OCI-LY1 (cell line): ENCODE measurements at regions not wholly inside any gene's neighbourhood (a gene's known extent, or its start where the extent isn't known, plus 50 kb on each side); places are given as distances from the start of the nearest gene placed in this dataset.

ENCODE experiments used
- H2AFZ ChIP-seq: fragments of 200-600 bp; sonication (generic), shearing (Covaris generic); 2 replicates; pipeline ENCODE4 v1.6.0; 2014; ENCODE audit warnings: antibody characterized with exemption, mild to moderate bottlenecking, low read length
- H3F3A ChIP-seq: fragments of 200-600 bp; sonication (generic), shearing (Covaris generic); 2 replicates; pipeline ENCODE4 v1.6.0; 2014; ENCODE audit warnings: mild to moderate bottlenecking, antibody characterized with exemption, low read length, moderate library complexity; ENCODE audit not compliant: insufficient read depth
- H3K27ac ChIP-seq: fragments of 200-600 bp; sonication (generic); 2 replicates; pipeline ENCODE4 v1.5.1; 2014; ENCODE audit warnings: low read length, mixed run types, mild to moderate bottlenecking, low read depth; ENCODE audit not compliant: poor library complexity, severe bottlenecking
- H3K27me3 ChIP-seq: fragments of 200-600 bp; sonication (generic); 2 replicates; pipeline ENCODE4 v1.6.0; 2014; ENCODE audit warnings: antibody characterized with exemption, mild to moderate bottlenecking, low read length, moderate library complexity; ENCODE audit not compliant: insufficient read depth
- H3K36me3 ChIP-seq: fragments of 200-600 bp; sonication (generic); 2 replicates; pipeline ENCODE4 v1.6.1; 2014; ENCODE audit warnings: mild to moderate bottlenecking, antibody characterized with exemption, low read length, moderate library complexity, mixed read lengths; ENCODE audit not compliant: insufficient read depth
- H3K4me1 ChIP-seq: fragments of 200-600 bp; sonication (generic); 2 replicates; pipeline ENCODE4 v1.5.1; 2014; ENCODE audit warnings: mild to moderate bottlenecking, low read length, moderate library complexity; ENCODE audit not compliant: insufficient read depth, severe bottlenecking
- H3K4me2 ChIP-seq: fragments of 200-600 bp; sonication (generic), shearing (Covaris generic); 2 replicates; pipeline ENCODE4 v1.6.1; 2014; ENCODE audit warnings: low read length
- H3K4me3 ChIP-seq: fragments of 200-600 bp; sonication (generic); 2 replicates; pipeline ENCODE4 v1.5.1; 2014; ENCODE audit warnings: low read length, low read depth, mild to moderate bottlenecking, mixed read lengths; ENCODE audit not compliant: poor library complexity, severe bottlenecking
- H3K79me2 ChIP-seq: fragments of 200-600 bp; shearing (Covaris generic); 2 replicates; pipeline ENCODE4 v1.6.1; 2016; ENCODE audit warnings: mixed run types, low read length, mixed read lengths; ENCODE audit not compliant: insufficient read depth
- H3K9ac ChIP-seq: fragments of 200-600 bp; sonication (generic), shearing (Covaris generic); 2 replicates; pipeline ENCODE4 v1.6.1; 2014; ENCODE audit warnings: mild to moderate bottlenecking, low read length, mixed read lengths
- H3K9me2 ChIP-seq: fragments of 200-600 bp; sonication (generic), shearing (Covaris generic); 2 replicates; pipeline ENCODE4 v1.6.1; 2014; ENCODE audit warnings: low read depth, mild to moderate bottlenecking, low read length, mixed read lengths
- H3K9me3 ChIP-seq: fragments of 200-600 bp; shearing (Covaris generic); 2 replicates; pipeline ENCODE4 v1.6.1; 2014; ENCODE audit warnings: low read length, mixed read lengths
- H4K20me1 ChIP-seq: fragments of 200-600 bp; sonication (generic), shearing (Covaris generic); 2 replicates; pipeline ENCODE4 v1.6.0; 2016; ENCODE audit warnings: mild to moderate bottlenecking, low read length; ENCODE audit not compliant: insufficient read depth
- EZH2 ChIP-seq: fragments of 200-600 bp; sonication (generic), shearing (Covaris generic); IDR thresholded peaks from 2 replicates; pipeline ENCODE4 v1.8.0; 2017; ENCODE audit warnings: borderline replicate concordance, mixed run types, mild to moderate bottlenecking, antibody characterized with exemption, low read length, moderate library complexity, mixed read lengths
- TF ChIP-seq, protein P1 (sequence below): fragments of 200-600 bp; sonication (generic), shearing (Covaris generic); IDR thresholded peaks from 2 replicates; pipeline ENCODE4 v1.5.1; 2017; ENCODE audit warnings: mild to moderate bottlenecking, antibody characterized with exemption, low read length, moderate library complexity, mixed read lengths

DNA sequence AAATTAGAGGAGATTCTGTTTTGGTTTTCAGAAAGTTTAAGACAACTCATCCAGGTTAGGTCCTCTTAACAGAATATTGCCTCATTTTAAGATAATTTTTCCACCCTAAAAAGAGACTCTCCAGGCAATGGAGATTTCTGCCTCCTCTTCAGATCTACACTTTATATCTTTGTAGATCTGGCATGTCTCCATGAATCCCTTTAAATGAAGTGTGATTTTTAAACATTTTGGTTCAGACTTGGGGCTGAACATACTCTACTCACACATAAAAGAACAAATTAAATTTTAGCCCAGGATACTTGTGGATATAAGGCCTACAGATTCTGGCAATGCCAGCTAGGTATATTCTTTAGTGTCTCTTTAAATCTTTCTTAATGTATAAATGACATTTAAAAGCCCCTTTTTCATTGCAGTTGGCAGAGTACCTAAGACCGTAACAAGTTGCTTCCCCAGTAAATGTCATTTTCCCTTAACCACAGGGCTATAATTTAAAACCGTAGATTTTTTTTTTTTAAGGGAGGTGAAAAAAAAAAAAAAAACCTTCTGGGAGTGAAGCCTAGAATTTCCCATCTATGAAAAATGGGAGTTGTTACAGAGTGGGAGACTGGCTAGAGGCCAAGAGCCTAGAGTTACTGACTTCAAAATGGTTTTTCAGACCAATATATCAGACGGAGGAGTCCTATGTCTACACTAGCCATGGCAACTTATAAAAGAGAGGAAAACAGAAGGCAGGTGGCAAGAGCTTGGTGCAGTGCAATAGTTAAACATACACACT is 207.8 kb upstream of the TARS1 start:
- H3K9me3 ChIP-seq: no peaks in the 10 kb centered on the region
- H4K20me1 ChIP-seq: no peaks in the 10 kb centered on the region
- no peaks in the 10 kb centered on the region for H3K9me2 ChIP-seq
- no peaks in the 10 kb centered on the region for H3K79me2 ChIP-seq
- H3K4me1 ChIP-seq: no peaks in the 10 kb centered on the region
- no peak overlapping the region for H3K4me2 ChIP-seq
- H3K27me3 ChIP-seq: no peaks in the 10 kb centered on the region
- H3F3A ChIP-seq: no peaks in the 10 kb centered on the region
- H3K9ac ChIP-seq: no peak overlapping the region
- H3K36me3 ChIP-seq: no peaks in the 10 kb centered on the region
- H3K4me3 ChIP-seq: no peak overlapping the region
- H2AFZ ChIP-seq: no peak overlapping the region
- no peak overlapping the region for H3K27ac ChIP-seq
- TF ChIP-seq, protein P1, sequence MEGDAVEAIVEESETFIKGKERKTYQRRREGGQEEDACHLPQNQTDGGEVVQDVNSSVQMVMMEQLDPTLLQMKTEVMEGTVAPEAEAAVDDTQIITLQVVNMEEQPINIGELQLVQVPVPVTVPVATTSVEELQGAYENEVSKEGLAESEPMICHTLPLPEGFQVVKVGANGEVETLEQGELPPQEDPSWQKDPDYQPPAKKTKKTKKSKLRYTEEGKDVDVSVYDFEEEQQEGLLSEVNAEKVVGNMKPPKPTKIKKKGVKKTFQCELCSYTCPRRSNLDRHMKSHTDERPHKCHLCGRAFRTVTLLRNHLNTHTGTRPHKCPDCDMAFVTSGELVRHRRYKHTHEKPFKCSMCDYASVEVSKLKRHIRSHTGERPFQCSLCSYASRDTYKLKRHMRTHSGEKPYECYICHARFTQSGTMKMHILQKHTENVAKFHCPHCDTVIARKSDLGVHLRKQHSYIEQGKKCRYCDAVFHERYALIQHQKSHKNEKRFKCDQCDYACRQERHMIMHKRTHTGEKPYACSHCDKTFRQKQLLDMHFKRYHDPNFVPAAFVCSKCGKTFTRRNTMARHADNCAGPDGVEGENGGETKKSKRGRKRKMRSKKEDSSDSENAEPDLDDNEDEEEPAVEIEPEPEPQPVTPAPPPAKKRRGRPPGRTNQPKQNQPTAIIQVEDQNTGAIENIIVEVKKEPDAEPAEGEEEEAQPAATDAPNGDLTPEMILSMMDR: no peak
- TF ChIP-seq EZH2: no peak

DNA sequence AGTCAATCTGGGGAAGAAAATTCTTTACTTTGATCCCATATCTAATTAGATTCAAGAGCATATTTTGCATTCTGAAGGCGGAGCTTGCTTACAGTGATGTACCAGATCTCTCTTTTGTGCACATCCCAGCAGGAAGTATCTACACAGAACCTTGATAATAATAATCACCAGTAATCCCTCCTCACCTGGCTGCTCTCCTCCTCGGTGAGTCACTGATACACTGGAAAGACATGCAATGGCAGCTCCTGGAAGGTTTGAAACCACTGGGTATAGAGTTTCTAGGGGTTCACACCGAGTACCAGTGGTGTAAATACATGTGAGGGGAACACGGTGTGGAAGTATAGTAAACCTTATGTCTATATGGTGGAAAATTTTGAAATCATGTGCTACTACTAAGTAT is 205.5 kb upstream of the TARS1 start:
- H3K4me3 ChIP-seq: no peak overlapping the region
- H3K9me2 ChIP-seq: no peaks in the 10 kb centered on the region
- H3F3A ChIP-seq: no peaks in the 10 kb centered on the region
- no peaks in the 10 kb centered on the region for H4K20me1 ChIP-seq
- no peak overlapping the region for H3K4me2 ChIP-seq
- no peaks in the 10 kb centered on the region for H3K4me1 ChIP-seq
- H3K9ac ChIP-seq: no peak overlapping the region
- H3K9me3 ChIP-seq: no peaks in the 10 kb centered on the region
- H3K36me3 ChIP-seq: no peaks in the 10 kb centered on the region
- no peak overlapping the region for H2AFZ ChIP-seq
- no peak overlapping the region for H3K27ac ChIP-seq
- H3K27me3 ChIP-seq: no peaks in the 10 kb centered on the region
- TF ChIP-seq, protein P1: no peak
- no peak for TF ChIP-seq EZH2
- no peaks in the 10 kb centered on the region for H3K79me2 ChIP-seq

DNA sequence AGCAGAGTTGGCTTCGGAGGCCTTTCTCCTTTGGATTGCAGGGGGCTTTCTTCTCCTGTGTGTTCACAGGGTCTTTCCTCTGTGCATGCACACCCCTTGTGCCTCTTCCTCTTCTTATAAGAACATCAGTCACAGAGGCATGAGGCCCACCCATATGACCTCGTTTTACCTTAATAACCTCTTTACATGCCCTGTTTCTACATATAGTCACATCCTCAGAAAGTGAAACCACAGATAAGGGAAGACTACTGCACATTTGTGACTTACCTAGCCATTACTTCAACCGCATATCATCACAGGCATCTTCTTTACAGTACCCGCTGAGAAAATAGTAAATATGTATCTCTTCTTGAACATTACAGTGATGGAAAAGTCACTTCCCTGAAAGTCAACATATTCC is 204.9 kb upstream of the TARS1 start:
- Histone ChIP-seq H2AFZ (no peak overlapping the region), H3K4me1 (no peaks in the 10 kb centered on the region), H3K27me3 (no peaks in the 10 kb centered on the region), H3K36me3 (no peaks in the 10 kb centered on the region), H4K20me1 (no peaks in the 10 kb centered on the region), H3K79me2 (no peaks in the 10 kb centered on the region), H3K9me2 (no peaks in the 10 kb centered on the region), H3K4me3 (no peak overlapping the region), H3K9me3 (no peaks in the 10 kb centered on the region), H3K27ac (no peak overlapping the region), H3K9ac (no peak overlapping the region), H3K4me2 (no peak overlapping the region), H3F3A (no peaks in the 10 kb centered on the region)
- TF ChIP-seq, protein P1: no peak
- no peak for TF ChIP-seq EZH2
